Superior temporal gyrus (tissue), 1 donor: ENCODE measurements at regions not wholly inside any gene's neighbourhood (a gene's known extent, or its start where the extent isn't known, plus 50 kb on each side); places are given as distances from the start of the nearest gene placed in this dataset.

ENCODE experiments used
- DNase-seq: peaks from one replicate; pipeline ENCODE4 v3.0.0-alpha.2; 2016; ENCODE audit errors: extremely low spot score

- DNase-seq: no peak
These were observed 177.5 kb downstream of the RBM43 start for GRCh38 chr2:151083856-151084795.

DNA sequence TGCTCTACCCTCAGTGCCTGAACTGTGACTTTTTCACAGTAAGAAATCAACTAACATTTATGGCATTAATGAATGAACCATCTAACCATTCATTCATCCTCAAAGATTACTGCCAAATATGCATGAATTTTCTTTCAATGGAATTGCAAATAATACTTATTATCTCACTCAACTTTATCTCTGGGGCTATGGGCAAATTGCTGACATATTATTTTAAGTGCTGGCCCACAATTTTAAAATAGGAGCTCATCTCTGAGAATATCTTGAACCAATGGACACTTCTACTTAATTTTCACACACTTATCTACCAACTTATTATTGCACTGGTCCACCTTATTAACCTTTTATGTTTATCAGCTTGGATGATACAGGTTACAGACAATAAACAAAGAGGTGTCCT lies 182.8 kb downstream of the RBM43 start:
- DNase-seq: no peak

DNA sequence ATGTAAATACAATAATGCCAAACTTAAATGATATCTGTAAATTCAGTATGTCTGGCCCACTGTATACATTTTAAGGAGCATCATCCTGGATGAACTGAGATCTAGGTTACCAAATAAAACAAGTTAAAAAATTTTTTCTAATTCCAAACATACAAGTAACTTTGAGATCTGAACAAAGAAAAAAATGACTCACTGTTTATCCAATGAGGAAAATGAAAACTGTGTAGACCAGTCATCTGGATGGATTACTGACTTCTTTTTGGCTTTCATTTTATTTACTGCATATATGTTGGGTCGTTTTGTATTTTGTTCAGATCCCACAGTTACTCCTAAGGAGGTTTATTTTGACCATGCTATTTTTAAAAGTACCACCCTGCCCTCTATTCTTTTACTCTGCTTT lies 189.8 kb downstream of the RBM43 start:
- DNase-seq: no peak

DNA sequence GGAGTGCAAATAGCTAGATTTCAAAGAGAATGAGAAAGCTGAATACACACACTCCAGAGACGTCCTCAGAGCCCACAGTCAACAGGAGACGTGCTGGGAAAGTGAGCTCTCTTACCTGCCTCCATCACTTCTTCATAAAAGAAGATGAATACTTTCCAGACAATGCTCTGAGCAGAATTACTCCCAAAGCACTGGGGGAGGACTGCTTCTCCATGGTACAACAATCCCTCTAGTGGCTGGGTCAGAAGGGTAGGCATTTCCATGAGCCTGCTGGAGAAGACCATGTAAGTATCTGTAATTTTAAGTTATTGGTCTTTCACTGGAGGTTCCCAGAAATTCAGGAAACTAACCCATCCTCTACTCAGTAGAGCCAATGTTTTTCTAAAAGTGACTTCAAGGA lies 190.3 kb downstream of the RBM43 start:
- DNase-seq: no peak

GRCh38 chr2:151070253-151070652 lies 191.4 kb downstream of the RBM43 start:
- DNase-seq: no peak

GRCh38 chr2:151067658-151068369 lies 193.8 kb downstream of the RBM43 start:
- DNase-seq: no peak

DNA sequence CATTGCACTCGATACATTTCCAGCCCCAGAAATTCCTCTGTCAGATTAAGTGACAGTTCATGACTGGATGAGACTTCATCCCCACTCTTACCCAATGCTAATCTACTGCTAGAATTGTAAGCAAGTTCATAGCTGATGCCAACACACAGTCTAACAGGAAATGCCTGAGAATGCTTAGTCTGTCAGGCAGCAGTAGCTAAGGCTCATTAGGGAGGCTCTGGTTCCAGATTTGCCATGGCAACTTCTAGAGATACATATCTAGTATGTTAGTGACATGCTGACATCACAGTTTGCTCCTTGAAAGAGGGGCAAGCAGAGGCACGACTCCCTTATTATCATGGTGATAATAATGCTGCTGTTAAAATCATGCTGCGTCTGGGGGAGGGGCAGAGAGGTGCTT lies 198.4 kb downstream of the RBM43 start:
- DNase-seq: no peak

DNA sequence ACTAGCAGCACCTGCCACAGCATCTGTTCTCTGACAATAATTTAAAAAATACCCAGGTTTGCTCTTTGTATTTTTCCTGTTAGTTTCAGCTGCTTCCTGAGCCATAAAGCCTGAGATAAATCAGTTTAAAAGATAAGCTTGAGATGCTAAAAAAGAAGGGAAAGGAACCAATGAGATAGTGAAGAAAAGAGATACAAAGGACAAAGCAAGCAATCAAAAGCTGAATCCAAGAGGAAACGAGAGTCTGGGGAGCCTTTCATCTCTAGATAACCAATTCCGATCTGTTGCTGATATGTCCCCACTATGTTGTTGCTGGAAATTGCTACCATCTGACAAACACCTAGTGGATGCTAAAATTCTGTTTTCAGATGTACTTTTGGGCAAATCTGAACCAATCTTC lies 201.4 kb downstream of the RBM43 start:
- DNase-seq: no peak

DNA sequence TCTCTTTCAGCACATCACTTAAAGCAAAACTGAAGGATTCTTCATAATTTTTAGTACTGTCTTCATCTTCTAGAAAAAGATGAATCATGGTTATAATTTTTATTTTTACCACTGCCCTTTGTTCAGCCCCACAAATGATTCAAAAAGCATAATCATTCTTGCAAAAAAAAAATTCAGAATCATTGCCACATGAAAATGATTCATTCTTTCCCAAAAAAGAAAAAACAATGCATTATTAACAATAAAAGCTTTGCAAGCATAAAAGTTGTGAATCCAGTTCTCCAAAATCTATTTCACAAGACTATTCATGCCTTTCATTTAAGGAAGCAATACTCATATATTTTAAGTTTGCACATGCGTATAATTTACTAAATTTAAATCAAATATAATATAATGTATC lies 204.8 kb downstream of the RBM43 start:
- no peak for DNase-seq

DNA sequence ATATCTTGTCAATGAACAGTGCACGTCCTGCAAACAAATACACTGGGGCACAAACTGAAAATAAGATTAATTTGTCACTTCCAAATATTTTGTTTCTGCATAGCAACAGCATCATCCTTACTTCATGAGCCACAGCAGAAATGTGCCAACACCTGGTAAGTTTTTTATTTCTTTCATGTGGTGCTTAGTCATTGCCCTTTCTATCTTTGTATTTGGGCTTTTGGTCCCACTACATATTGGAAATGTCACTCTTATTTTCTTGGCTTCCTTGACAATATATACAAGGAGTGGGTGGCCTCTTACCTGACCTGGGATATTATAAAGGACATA lies 208.0 kb downstream of the RBM43 start:
- DNase-seq: no peak

DNA sequence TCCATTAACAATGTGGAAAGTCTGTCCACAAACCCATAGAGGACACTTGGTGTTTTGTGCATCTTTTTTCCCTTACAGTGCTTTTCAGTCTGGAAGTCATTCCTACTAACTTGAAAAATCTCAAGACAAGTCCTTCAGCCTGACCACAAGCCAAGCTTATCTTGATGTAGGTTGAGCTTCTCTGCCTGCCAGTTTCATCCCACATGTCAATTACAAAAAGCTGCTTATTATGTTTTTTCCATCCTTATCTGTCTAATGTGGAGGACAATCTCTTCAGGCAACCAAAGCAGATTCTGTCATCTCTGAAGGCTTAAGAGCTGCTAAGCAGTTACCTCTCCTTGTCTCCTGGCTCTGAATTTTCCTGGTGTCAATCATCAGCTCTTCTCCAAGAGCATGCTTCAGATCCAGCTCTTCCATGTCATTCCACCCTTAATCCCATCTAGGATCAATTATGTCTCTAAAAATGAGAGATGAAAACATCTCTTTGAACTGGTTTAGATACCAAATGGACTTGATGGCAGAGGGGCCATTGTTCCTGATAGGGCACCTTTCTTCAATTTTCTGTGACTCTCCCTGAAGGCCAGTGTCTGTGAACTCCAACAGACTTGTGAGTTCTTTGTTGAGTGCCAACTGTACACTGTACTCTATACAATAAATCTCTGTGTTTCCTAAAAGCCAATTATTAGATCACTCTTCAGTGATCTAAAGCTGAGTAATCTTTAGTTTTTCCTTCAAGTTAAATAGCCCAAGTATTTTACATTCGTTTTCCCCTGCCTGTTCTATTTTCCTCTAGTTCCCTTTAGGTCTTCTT lies 208.6 kb downstream of the RBM43 start:
- DNase-seq: no peak

GRCh38 chr2:151051574-151052220 lies 210.0 kb downstream of the RBM43 start:
- peak; percentile 81 for DNase-seq

- no peak for DNase-seq
These were observed 211.9 kb downstream of the RBM43 start for GRCh38 chr2:151049746-151050145.

DNA sequence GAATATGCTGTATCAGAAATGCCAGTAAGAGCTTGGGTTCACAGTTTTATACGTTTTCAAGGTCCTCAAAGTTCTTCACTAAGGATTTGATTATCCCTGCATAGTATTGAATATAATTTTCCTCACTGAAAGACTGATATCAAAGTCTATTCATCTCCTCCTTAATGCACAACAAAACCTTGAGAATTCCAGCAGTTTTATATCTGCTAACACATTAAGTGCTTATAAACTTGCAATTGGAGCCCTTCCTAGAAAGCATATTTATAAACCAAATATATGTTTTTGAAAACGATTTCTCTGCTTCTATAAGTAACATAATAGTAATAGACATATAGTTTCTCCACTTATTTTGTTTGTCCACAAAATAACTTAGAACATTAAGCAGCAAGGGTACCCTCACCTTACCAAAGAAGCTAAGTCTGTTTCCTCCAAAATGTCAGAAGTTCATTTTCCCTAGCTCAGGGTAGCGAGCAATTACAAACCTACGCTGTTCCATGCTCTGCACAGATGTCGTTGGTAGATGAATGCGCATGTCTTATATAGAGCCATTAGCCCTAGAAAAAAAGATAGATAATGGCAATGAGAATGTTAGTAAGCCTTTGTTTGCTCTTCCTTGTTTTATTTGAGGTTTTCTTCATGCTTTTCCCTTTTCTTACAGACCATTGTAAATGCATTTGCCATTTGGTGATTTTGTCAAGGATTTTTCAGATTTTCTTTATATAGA lies 213.2 kb downstream of the RBM43 start:
- DNase-seq: no peak

- no peak for DNase-seq
These were observed 218.2 kb downstream of the RBM43 start for GRCh38 chr2:151043484-151043883.

GRCh38 chr2:151042964-151043363 lies 218.7 kb downstream of the RBM43 start:
- DNase-seq: no peak

DNA sequence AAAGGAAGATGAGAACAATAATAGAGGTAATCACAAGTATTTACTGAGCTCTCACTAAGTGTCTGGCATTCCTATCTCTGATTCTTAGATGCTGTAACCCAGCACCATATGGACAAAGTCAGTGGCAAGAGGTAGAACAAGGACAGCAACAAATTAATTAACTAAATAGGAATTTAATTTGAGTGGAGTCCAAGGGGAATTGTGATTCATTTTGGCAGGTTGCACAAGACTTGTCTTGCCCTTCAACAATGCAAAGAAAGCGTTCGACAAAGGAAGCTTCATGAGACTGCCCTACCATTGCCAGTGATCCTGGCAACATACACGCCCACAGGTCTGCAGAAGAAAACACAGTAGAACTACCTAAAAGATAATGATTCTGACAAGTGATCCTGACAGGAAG lies 221.6 kb downstream of the RBM43 start:
- no peak for DNase-seq

DNA sequence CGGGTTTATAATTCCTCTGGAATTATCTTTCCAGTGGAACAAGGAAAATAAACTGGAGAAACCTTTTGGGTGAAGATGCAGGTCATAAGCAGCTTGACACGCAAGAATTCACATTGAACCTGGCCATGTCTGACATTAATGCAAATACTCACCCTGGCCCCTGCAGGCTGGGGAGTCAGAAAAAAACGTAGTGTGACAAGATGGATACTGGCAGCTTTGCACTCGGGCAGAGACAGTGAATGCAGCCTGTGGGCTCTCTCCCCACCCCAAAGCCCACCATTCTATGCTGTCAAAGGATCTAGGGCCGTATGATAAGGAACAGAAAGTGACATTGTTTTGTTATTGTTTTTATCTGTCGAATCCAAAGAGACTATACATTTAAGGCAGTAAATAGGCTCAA lies 223.1 kb downstream of the RBM43 start:
- DNase-seq: no peak

DNA sequence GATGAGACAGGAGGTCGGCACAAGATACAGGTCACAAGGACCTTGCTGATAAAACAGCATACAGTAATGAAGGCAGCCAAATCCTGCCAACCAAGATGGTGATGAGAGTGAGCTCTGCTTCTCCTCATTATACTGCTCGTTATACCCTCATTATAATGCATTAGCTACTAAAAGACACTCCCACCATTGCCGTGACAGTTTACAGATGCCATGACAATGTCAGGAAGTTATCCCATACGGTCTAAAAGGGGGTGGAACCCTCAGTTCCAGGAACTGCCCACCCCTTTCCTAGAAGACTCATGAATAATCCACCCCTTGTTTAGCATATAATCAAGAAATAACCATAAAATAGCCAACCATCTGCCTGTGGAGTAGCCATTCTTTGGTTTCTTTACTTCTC lies 224.2 kb downstream of the RBM43 start:
- no peak for DNase-seq

GRCh38 chr2:151033271-151034248 lies 228.1 kb downstream of the RBM43 start:
- DNase-seq: no peak
